HEK293 (cell line): ENCODE measurements at regions not wholly inside any gene's neighbourhood (a gene's known extent, or its start where the extent isn't known, plus 50 kb on each side); places are given as distances from the start of the nearest gene placed in this dataset.

Experiments used
- CTCF ChIA-PET: fragments of 350-600 bp; formaldehyde crosslinking; extraction: SDS; loops from one replicate; lab custom pipeline; 2021; ENCODE audit warnings: antibody characterized with exemption; lab: Yijun Ruan, JAX
- POLR2A ChIA-PET: fragments of 300-600 bp; formaldehyde crosslinking; extraction: SDS; loops from one replicate; lab custom pipeline; 2020; ENCODE audit warnings: antibody characterized with exemption, inconsistent platforms; lab: Yijun Ruan, JAX
- H3K27ac ChIP-seq: fragments of 200-500 bp; sonication (Bioruptor generic); 2 replicates; pipeline ENCODE4 v1.5.1; 2014; ENCODE audit warnings: low read depth, low read length, control low read depth, inconsistent platforms; ENCODE audit errors: extremely low read depth
- H3K36me3 ChIP-seq, 2 experiments: fragments of 200-500 bp in 1 of 2; sonication (Bioruptor generic) in 1 of 2; 1 replicate in 1 of 2; 2 replicates in 1 of 2; pipeline ENCODE4 v1.5.1; 2014 to 2017; ENCODE audit warnings: inconsistent platforms in 2 of 2, low read length in 2 of 2; ENCODE audit not compliant: control insufficient read depth in 2 of 2, insufficient read depth in 1 of 2
- H3K4me1 ChIP-seq: fragments of 200-500 bp; sonication (Bioruptor generic); 2 replicates; pipeline ENCODE4 v1.5.1; 2014; ENCODE audit warnings: mild to moderate bottlenecking, low read length, inconsistent platforms; ENCODE audit not compliant: control insufficient read depth, insufficient read depth
- H3K4me3 ChIP-seq: 2 replicates; pipeline ENCODE4 v1.5.1; 2011; ENCODE audit warnings: low read depth, mild to moderate bottlenecking, control low read depth, low read length, moderate library complexity
- H3K9me3 ChIP-seq: fragments of 200-500 bp; sonication (Bioruptor generic); 2 replicates; pipeline ENCODE4 v1.5.1; 2014; ENCODE audit warnings: low read depth, low read length, inconsistent platforms; ENCODE audit not compliant: control insufficient read depth, insufficient read depth
- GFI1B ChIP-seq: fragments of 450-650 bp; formaldehyde crosslinking; IDR thresholded peaks from 2 replicates; pipeline ENCODE4 v1.5.1; 2016; ENCODE audit warnings: missing biosample characterization, missing genetic modification characterization
- HOXC10 ChIP-seq: sonication (generic); formaldehyde crosslinking; IDR thresholded peaks from 2 replicates; pipeline ENCODE4 v1.8.1; 2023; ENCODE audit warnings: mild to moderate bottlenecking, missing genetic modification reagents
- IKZF3 ChIP-seq: fragments of 450-650 bp; IDR thresholded peaks from 2 replicates; pipeline ENCODE4 v1.5.0; 2018; ENCODE audit warnings: missing biosample characterization, mild to moderate bottlenecking, missing genetic modification characterization, moderate library complexity
- YY2 ChIP-seq: fragments of 450-650 bp; formaldehyde crosslinking; IDR thresholded peaks from 2 replicates; pipeline ENCODE4 v1.5.1; 2016; ENCODE audit warnings: missing biosample characterization, missing genetic modification characterization
- ZFP69B ChIP-seq: fragments of 450-650 bp; formaldehyde crosslinking; IDR thresholded peaks from 2 replicates; pipeline ENCODE4 v1.5.1; 2016; ENCODE audit warnings: missing biosample characterization, missing genetic modification characterization
- ZIC2 ChIP-seq: fragments of 450-650 bp; formaldehyde crosslinking; IDR thresholded peaks from 2 replicates; pipeline ENCODE4 v1.5.1; 2016; ENCODE audit warnings: missing biosample characterization, missing genetic modification characterization
- ZNF10 ChIP-seq: fragments of 450-650 bp; formaldehyde crosslinking; IDR thresholded peaks from 2 replicates; pipeline ENCODE4 v1.5.1; 2017; ENCODE audit warnings: missing biosample characterization, missing genetic modification characterization
- ZNF121 ChIP-seq: fragments of 450-650 bp; formaldehyde crosslinking; IDR thresholded peaks from 2 replicates; pipeline ENCODE4 v1.5.1; 2016; ENCODE audit warnings: missing biosample characterization, missing genetic modification characterization
- ZNF140 ChIP-seq: fragments of 450-650 bp; formaldehyde crosslinking; IDR thresholded peaks from 2 replicates; pipeline ENCODE4 v1.5.1; 2016; ENCODE audit warnings: missing biosample characterization, missing genetic modification characterization
- ZNF175 ChIP-seq: fragments of 450-650 bp; formaldehyde crosslinking; IDR thresholded peaks from 2 replicates; pipeline ENCODE4 v1.5.1; 2016; ENCODE audit warnings: missing biosample characterization, missing genetic modification characterization
- ZNF184 ChIP-seq: fragments of 450-650 bp; IDR thresholded peaks from 2 replicates; pipeline ENCODE4 v1.5.1; 2018; ENCODE audit warnings: missing biosample characterization, mild to moderate bottlenecking, missing genetic modification characterization
- ZNF19 ChIP-seq: fragments of 450-650 bp; formaldehyde crosslinking; IDR thresholded peaks from 2 replicates; pipeline ENCODE4; 2016; ENCODE audit warnings: missing biosample characterization, missing genetic modification characterization, low read depth
- ZNF211 ChIP-seq: fragments of 450-650 bp; formaldehyde crosslinking; IDR thresholded peaks from 2 replicates; pipeline ENCODE4 v1.5.1; 2016; ENCODE audit warnings: low read depth, missing biosample characterization, missing genetic modification characterization
- ZNF341 ChIP-seq: fragments of 450-650 bp; formaldehyde crosslinking; IDR thresholded peaks from 2 replicates; pipeline ENCODE4; 2016; ENCODE audit warnings: low read depth, missing biosample characterization, missing genetic modification characterization
- ZNF394 ChIP-seq: fragments of 450-650 bp; formaldehyde crosslinking; IDR thresholded peaks from 2 replicates; pipeline ENCODE4 v1.5.1; 2016; ENCODE audit warnings: missing biosample characterization, missing genetic modification characterization, mild to moderate bottlenecking, moderate library complexity, borderline replicate concordance
- ZNF416 ChIP-seq: fragments of 450-650 bp; formaldehyde crosslinking; IDR thresholded peaks from 2 replicates; pipeline ENCODE4 v1.5.1; 2016; ENCODE audit warnings: missing biosample characterization, missing genetic modification characterization
- ZNF514 ChIP-seq: fragments of 450-650 bp; formaldehyde crosslinking; IDR thresholded peaks from 2 replicates; pipeline ENCODE4 v1.5.1; 2016; ENCODE audit warnings: missing biosample characterization, missing genetic modification characterization
- ZNF529 ChIP-seq: fragments of 450-650 bp; formaldehyde crosslinking; IDR thresholded peaks from 2 replicates; pipeline ENCODE4 v1.5.1; 2017; ENCODE audit warnings: missing genetic modification characterization, missing biosample characterization; ENCODE audit not compliant: insufficient replicate concordance
- ZNF837 ChIP-seq: fragments of 450-650 bp; formaldehyde crosslinking; IDR thresholded peaks from 2 replicates; pipeline ENCODE4 v1.5.1; 2016; ENCODE audit warnings: missing biosample characterization, missing genetic modification characterization
- TF ChIP-seq, protein P1 (sequence below): fragments of 450-650 bp; formaldehyde crosslinking; IDR thresholded peaks from 2 replicates; pipeline ENCODE4 v1.5.1; 2016; ENCODE audit warnings: missing biosample characterization, missing genetic modification characterization, borderline replicate concordance
- TF ChIP-seq, protein P2 (sequence below): fragments of 450-650 bp; formaldehyde crosslinking; IDR thresholded peaks from 2 replicates; pipeline ENCODE4 v1.5.1; 2017; ENCODE audit warnings: missing biosample characterization, missing genetic modification characterization
- TF ChIP-seq, protein P3 (sequence below): fragments of 450-650 bp; formaldehyde crosslinking; IDR thresholded peaks from 2 replicates; pipeline ENCODE4 v1.5.1; 2017; ENCODE audit warnings: missing biosample characterization, missing genetic modification characterization
- TF ChIP-seq, protein P4 (sequence below): fragments of 450-650 bp; formaldehyde crosslinking; IDR thresholded peaks from 2 replicates; pipeline ENCODE4 v1.5.1; 2016; ENCODE audit warnings: missing biosample characterization, missing genetic modification characterization
- TF ChIP-seq, protein P5 (sequence below): fragments of 450-650 bp; formaldehyde crosslinking; IDR thresholded peaks from 2 replicates; pipeline ENCODE4 v1.5.1; 2016; ENCODE audit warnings: missing biosample characterization, missing genetic modification characterization

DNA sequence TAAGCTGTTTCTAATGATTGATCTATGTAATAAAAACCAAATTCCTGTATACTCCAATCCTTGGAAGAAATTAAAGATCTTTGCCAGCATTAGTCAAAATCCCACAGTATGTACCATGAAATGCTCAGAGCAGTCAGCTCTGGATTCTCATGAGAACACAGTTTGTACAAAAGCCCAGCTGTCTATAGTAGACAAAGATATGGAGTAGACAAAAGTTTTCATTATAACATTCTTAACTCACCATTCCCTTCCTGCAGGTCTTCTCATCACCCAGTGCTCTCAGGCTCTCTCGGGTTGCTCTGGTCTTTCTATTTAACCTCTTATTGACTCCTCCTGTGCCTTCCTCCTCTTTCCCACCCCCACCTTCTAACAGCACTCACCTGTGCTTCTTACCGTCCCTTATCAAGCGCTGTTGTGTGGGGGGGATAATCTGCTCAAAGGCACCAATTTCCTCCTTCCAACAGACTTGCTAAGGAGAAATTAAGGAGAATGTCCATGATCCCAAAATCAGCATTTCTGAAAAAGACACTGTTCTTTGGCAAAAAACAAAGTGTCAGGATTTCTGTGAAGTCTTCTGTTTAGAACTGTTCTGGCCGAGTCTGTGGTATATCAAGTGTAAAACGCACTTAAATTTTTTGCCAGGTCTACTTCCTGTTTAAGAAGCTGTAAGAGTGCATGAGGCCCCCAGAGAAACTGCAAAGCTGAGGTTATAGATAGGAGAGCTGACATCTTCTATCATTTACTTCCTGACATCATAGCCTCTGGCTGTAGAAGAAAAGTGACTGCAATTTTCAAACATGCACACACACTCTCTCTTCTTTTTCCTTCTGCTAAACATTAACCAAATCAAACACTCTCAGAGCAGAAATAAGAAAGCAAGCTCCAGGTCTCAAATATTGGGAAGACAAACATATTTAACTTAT is 144.1 kb downstream of the EVA1A start:
- POLR2A ChIA-PET, result no interaction called here
- Histone ChIP-seq H3K36me3 (no peaks in the 10 kb centered on the region), H3K27ac (no peak overlapping the region), H3K4me1 (no peaks in the 10 kb centered on the region), H3K9me3 (no peaks in the 10 kb centered on the region), H3K4me3 (no peak overlapping the region)
- TF ChIP-seq ZNF837 (tag by site-specific recombination), result no peak
- no peak for TF ChIP-seq ZNF19 (tag by site-specific recombination)
- TF ChIP-seq, protein P1, sequence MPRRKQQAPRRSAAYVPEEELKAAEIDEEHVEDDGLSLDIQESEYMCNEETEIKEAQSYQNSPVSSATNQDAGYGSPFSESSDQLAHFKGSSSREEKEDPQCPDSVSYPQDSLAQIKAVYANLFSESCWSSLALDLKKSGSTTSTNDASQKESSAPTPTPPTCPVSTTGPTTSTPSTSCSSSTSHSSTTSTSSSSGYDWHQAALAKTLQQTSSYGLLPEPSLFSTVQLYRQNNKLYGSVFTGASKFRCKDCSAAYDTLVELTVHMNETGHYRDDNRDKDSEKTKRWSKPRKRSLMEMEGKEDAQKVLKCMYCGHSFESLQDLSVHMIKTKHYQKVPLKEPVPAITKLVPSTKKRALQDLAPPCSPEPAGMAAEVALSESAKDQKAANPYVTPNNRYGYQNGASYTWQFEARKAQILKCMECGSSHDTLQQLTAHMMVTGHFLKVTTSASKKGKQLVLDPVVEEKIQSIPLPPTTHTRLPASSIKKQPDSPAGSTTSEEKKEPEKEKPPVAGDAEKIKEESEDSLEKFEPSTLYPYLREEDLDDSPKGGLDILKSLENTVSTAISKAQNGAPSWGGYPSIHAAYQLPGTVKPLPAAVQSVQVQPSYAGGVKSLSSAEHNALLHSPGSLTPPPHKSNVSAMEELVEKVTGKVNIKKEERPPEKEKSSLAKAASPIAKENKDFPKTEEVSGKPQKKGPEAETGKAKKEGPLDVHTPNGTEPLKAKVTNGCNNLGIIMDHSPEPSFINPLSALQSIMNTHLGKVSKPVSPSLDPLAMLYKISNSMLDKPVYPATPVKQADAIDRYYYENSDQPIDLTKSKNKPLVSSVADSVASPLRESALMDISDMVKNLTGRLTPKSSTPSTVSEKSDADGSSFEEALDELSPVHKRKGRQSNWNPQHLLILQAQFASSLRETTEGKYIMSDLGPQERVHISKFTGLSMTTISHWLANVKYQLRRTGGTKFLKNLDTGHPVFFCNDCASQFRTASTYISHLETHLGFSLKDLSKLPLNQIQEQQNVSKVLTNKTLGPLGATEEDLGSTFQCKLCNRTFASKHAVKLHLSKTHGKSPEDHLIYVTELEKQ (tag by site-specific recombination), result no peak
- no peak for TF ChIP-seq ZNF341
- TF ChIP-seq, protein P2, sequence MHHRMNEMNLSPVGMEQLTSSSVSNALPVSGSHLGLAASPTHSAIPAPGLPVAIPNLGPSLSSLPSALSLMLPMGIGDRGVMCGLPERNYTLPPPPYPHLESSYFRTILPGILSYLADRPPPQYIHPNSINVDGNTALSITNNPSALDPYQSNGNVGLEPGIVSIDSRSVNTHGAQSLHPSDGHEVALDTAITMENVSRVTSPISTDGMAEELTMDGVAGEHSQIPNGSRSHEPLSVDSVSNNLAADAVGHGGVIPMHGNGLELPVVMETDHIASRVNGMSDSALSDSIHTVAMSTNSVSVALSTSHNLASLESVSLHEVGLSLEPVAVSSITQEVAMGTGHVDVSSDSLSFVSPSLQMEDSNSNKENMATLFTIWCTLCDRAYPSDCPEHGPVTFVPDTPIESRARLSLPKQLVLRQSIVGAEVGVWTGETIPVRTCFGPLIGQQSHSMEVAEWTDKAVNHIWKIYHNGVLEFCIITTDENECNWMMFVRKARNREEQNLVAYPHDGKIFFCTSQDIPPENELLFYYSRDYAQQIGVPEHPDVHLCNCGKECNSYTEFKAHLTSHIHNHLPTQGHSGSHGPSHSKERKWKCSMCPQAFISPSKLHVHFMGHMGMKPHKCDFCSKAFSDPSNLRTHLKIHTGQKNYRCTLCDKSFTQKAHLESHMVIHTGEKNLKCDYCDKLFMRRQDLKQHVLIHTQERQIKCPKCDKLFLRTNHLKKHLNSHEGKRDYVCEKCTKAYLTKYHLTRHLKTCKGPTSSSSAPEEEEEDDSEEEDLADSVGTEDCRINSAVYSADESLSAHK (tag by site-specific recombination), result no peak
- no peak for TF ChIP-seq ZNF514 (tag by site-specific recombination)
- no peak for TF ChIP-seq ZIC2
- no peak for TF ChIP-seq YY2
- no peak for TF ChIP-seq ZNF211 (tag by site-specific recombination)
- TF ChIP-seq IKZF3, result no peak
- TF ChIP-seq HOXC10, result no peak
- TF ChIP-seq ZNF416 (tag by site-specific recombination), result no peak
- no peak for TF ChIP-seq ZNF140 (tag by site-specific recombination)
- no peak for TF ChIP-seq ZNF175 (tag by site-specific recombination)
- TF ChIP-seq, protein P3, sequence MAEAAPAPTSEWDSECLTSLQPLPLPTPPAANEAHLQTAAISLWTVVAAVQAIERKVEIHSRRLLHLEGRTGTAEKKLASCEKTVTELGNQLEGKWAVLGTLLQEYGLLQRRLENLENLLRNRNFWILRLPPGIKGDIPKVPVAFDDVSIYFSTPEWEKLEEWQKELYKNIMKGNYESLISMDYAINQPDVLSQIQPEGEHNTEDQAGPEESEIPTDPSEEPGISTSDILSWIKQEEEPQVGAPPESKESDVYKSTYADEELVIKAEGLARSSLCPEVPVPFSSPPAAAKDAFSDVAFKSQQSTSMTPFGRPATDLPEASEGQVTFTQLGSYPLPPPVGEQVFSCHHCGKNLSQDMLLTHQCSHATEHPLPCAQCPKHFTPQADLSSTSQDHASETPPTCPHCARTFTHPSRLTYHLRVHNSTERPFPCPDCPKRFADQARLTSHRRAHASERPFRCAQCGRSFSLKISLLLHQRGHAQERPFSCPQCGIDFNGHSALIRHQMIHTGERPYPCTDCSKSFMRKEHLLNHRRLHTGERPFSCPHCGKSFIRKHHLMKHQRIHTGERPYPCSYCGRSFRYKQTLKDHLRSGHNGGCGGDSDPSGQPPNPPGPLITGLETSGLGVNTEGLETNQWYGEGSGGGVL (tag by site-specific recombination), result no peak
- TF ChIP-seq ZNF184 (tag by site-specific recombination), result no peak
- CTCF ChIA-PET, result interaction anchor here (2.2 kb wide), 1 partner anchor 11 kb away, joined by 8 read pairs; no protein-coding TSS in a partner anchor

DNA sequence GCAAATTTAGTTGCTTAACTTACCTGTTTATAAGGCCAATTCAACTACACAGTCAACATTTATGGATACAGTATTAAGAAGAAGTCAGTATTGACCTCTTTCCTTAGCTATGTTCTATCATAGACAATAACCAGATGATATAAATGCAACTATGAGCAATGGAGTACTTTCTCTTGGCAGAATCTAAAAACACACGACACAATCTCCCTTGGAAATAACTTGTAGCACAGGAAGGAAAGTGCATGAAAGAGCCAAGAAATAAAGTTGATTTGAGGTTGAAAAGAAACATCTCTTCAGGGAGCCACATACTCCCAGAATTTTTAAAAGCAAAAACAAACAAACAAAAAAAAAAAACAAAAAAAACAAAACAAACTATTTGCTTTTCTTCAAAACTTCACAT is 145.0 kb downstream of the EVA1A start:
- Histone ChIP-seq H3K27ac (no peak overlapping the region), H3K4me1 (no peaks in the 10 kb centered on the region), H3K4me3 (no peak overlapping the region), H3K36me3 (no peaks in the 10 kb centered on the region), H3K9me3 (no peaks in the 10 kb centered on the region)
- ChIA-PET CTCF (interaction anchor here (1.0 to 2.2 kb wide), 2 partner anchors 10 to 217 kb away, joined by 3 to 8 read pairs; partner anchors contain the start of gene TACR1), POLR2A (no interaction called here)
- no peak for TF ChIP-seq ZNF529 (tag by site-specific recombination)
- no peak for TF ChIP-seq ZNF394
- TF ChIP-seq ZFP69B, result no peak
- no peak for TF ChIP-seq ZNF341
- no peak for TF ChIP-seq GFI1B (tag by site-specific recombination)
- TF ChIP-seq, protein P4, sequence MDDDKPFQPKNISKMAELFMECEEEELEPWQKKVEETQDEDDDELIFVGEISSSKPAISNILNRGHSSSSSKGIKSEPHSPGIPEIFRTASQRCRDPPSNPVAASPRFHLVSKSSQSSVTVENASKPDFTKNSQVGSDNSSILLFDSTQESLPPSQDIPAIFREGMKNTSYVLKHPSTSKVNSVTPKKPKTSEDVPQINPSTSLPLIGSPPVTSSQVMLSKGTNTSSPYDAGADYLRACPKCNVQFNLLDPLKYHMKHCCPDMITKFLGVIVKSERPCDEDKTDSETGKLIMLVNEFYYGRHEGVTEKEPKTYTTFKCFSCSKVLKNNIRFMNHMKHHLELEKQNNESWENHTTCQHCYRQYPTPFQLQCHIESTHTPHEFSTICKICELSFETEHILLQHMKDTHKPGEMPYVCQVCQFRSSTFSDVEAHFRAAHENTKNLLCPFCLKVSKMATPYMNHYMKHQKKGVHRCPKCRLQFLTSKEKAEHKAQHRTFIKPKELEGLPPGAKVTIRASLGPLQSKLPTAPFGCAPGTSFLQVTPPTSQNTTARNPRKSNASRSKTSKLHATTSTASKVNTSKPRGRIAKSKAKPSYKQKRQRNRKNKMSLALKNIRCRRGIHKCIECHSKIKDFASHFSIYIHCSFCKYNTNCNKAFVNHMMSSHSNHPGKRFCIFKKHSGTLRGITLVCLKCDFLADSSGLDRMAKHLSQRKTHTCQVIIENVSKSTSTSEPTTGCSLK (tag by site-specific recombination), result no peak
- TF ChIP-seq ZNF10 (tag by site-specific recombination), result no peak
- TF ChIP-seq, protein P5, sequence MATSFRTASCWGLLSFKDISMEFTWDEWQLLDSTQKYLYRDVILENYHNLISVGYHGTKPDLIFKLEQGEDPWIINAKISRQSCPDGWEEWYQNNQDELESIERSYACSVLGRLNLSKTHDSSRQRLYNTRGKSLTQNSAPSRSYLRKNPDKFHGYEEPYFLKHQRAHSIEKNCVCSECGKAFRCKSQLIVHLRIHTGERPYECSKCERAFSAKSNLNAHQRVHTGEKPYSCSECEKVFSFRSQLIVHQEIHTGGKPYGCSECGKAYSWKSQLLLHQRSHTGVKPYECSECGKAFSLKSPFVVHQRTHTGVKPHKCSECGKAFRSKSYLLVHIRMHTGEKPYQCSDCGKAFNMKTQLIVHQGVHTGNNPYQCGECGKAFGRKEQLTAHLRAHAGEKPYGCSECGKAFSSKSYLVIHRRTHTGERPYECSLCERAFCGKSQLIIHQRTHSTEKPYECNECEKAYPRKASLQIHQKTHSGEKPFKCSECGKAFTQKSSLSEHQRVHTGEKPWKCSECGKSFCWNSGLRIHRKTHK (tag by site-specific recombination), result no peak
- no peak for TF ChIP-seq ZNF121 (tag by site-specific recombination)
